IMR-90 (cell line): ENCODE measurements at regions not wholly inside any gene's neighbourhood (a gene's known extent, or its start where the extent isn't known, plus 50 kb on each side); places are given as distances from the start of the nearest gene placed in this dataset.

ENCODE experiments used
- ATAC-seq: fragments of 200-7000 bp; cut with Tn5 transposase; 2 replicates; pipeline ENCODE4 v1.9.1; 2020; ENCODE audit warnings: low read depth, mild to moderate bottlenecking, moderate library complexity
- BruUV-seq: library from RNA; stranded (reverse); fragments of 400-500 nt; replicated peaks from 2 replicates; lab custom pipeline; 2021; lab: Mats Ljungman, UMichigan
- CTCF ChIA-PET: fragments of 300-600 bp; formaldehyde crosslinking; extraction: SDS; loops from one replicate; lab custom pipeline; 2021; ENCODE audit warnings: antibody characterized with exemption; lab: Yijun Ruan, JAX
- POLR2A ChIA-PET: fragments of 300-600 bp; sonication (Branson Sonifier 250); formaldehyde crosslinking; loops from one replicate; lab custom pipeline; 2022; ENCODE audit warnings: antibody characterized with exemption; ENCODE audit not compliant: unreplicated experiment; lab: Charles Lee
- DNase-seq: peaks from one replicate; pipeline ENCODE4 v3.0.0; 2013
- H2AFZ ChIP-seq: replicated peaks from 2 replicates; pipeline ENCODE3; 2013; ENCODE audit warnings: low read length, mild to moderate bottlenecking; ENCODE audit not compliant: poor library complexity
- H2AK5ac ChIP-seq: 2 replicates; pipeline ENCODE4 v1.6.1; 2013; ENCODE audit warnings: low read depth, low read length, inconsistent platforms
- H2AK9ac ChIP-seq: replicated peaks from 2 replicates; pipeline ENCODE3; 2013; ENCODE audit warnings: mild to moderate bottlenecking, low read depth, low read length, moderate library complexity; ENCODE audit not compliant: poor library complexity
- H2BK120ac ChIP-seq: 2 replicates; pipeline ENCODE4 v1.6.1; 2013; ENCODE audit warnings: low read depth, low read length, inconsistent platforms
- H2BK15ac ChIP-seq: 3 replicates; pipeline ENCODE4 v1.6.1; 2013; ENCODE audit warnings: low read depth, low read length, inconsistent platforms
- H2BK20ac ChIP-seq: 2 replicates; pipeline ENCODE4 v1.6.1; 2013; ENCODE audit warnings: low read depth, mild to moderate bottlenecking, inconsistent platforms, low read length, moderate library complexity
- H2BK5ac ChIP-seq: 2 replicates; pipeline ENCODE4 v1.6.1; 2013; ENCODE audit warnings: mild to moderate bottlenecking, low read depth, low read length, inconsistent platforms; ENCODE audit not compliant: poor library complexity, severe bottlenecking
- H3K14ac ChIP-seq: replicated peaks from 2 replicates; pipeline ENCODE4 v1.6.1; 2013; ENCODE audit warnings: low read depth, low read length, inconsistent platforms
- H3K18ac ChIP-seq: 2 replicates; pipeline ENCODE4 v1.6.1; 2013; ENCODE audit warnings: low read depth, low read length, control low read depth
- H3K23ac ChIP-seq: 2 replicates; pipeline ENCODE4 v1.6.1; 2013; ENCODE audit warnings: low read depth, low read length, inconsistent platforms
- H3K27ac ChIP-seq: 2 replicates; pipeline ENCODE4 v1.5.1; 2013; ENCODE audit warnings: mild to moderate bottlenecking, control low read depth, low read length; ENCODE audit not compliant: insufficient read depth
- H3K27me3 ChIP-seq: 2 replicates; pipeline ENCODE4 v1.6.1; 2013; ENCODE audit warnings: low read length; ENCODE audit not compliant: control insufficient read depth, insufficient read depth
- H3K36me3 ChIP-seq: 2 replicates; pipeline ENCODE4 v1.6.1; 2013; ENCODE audit warnings: low read length, mixed read lengths; ENCODE audit not compliant: control insufficient read depth, insufficient read depth
- H3K4ac ChIP-seq: 2 replicates; pipeline ENCODE4 v1.6.1; 2013; ENCODE audit warnings: low read depth, low read length, inconsistent platforms
- H3K4me1 ChIP-seq: 2 replicates; pipeline ENCODE4 v1.6.1; 2013; ENCODE audit warnings: low read length, mixed read lengths; ENCODE audit not compliant: control insufficient read depth, insufficient read depth
- H3K4me2 ChIP-seq: 2 replicates; pipeline ENCODE4 v1.6.1; 2013; ENCODE audit warnings: low read depth, mild to moderate bottlenecking, control low read depth, low read length, moderate library complexity
- H3K4me3 ChIP-seq: 2 replicates; pipeline ENCODE4 v1.5.1; 2013; ENCODE audit warnings: low read depth, mild to moderate bottlenecking, control low read depth, low read length, moderate library complexity; ENCODE audit not compliant: insufficient read depth
- H3K56ac ChIP-seq: 2 replicates; pipeline ENCODE4 v1.6.1; 2013; ENCODE audit warnings: low read length, inconsistent platforms; ENCODE audit not compliant: insufficient read depth; ENCODE audit errors: extremely low read depth
- H3K79me1 ChIP-seq, 2 experiments: 2 replicates each; pipeline ENCODE4 v1.6.1; 2013; ENCODE audit warnings: low read length in 2 of 2, inconsistent platforms in 1 of 2, low read depth in 1 of 2
- H3K9ac ChIP-seq: 2 replicates; pipeline ENCODE4 v1.6.1; 2013; ENCODE audit warnings: low read depth, low read length, control low read depth
- H3K9me1 ChIP-seq: 2 replicates; pipeline ENCODE4 v1.6.1; 2013; ENCODE audit warnings: low read length, inconsistent platforms; ENCODE audit not compliant: insufficient read depth
- H3K9me3 ChIP-seq: 2 replicates; pipeline ENCODE4 v1.6.1; 2013; ENCODE audit warnings: low read length; ENCODE audit not compliant: control insufficient read depth, insufficient read depth
- H4K20me1 ChIP-seq: 2 replicates; pipeline ENCODE4 v1.6.1; 2013; ENCODE audit warnings: low read length, inconsistent platforms; ENCODE audit not compliant: insufficient read depth
- H4K5ac ChIP-seq: 2 replicates; pipeline ENCODE4 v1.6.1; 2013; ENCODE audit warnings: mild to moderate bottlenecking, low read depth, low read length, control low read depth
- H4K8ac ChIP-seq, 2 experiments: 2 replicates each; pipeline ENCODE4 v1.6.1; 2013; ENCODE audit warnings: low read depth in 2 of 2, low read length in 2 of 2, control low read depth in 1 of 2, inconsistent platforms in 1 of 2
- H4K91ac ChIP-seq: 2 replicates; pipeline ENCODE4 v1.6.1; 2013; ENCODE audit warnings: low read depth, low read length, inconsistent platforms; ENCODE audit not compliant: insufficient read depth
- CTCF ChIP-seq: conservative IDR thresholded peaks from 2 replicates; pipeline ENCODE4 v1.5.1; 2012; ENCODE audit warnings: mild to moderate bottlenecking, low read depth, low read length, improper control_type of control experiment
- MAFK ChIP-seq: IDR thresholded peaks from 2 replicates; pipeline ENCODE4 v1.6.1; 2012; ENCODE audit warnings: low read depth, low read length, improper control_type of control experiment
- WGBS, 2 experiments: methylation state at CpG; one replicate each; pipeline versions ENCODE4 v1.1.5 to v1.1.7; 2013; ENCODE audit warnings: missing lambda C conversion rate in 2 of 2; ENCODE audit not compliant: insufficient read length in 1 of 2; ENCODE audit errors: extremely low coverage in 2 of 2; 5-methylcytosine and 5-hydroxymethylcytosine counted together
- dilution Hi-C: fragments of 300-500 bp; cut with HindIII; formaldehyde crosslinking; loops from one replicate; pipeline ENCODE4 v1.14.3; 2018; ENCODE audit warnings: low sequenced_read_pairs; ENCODE audit not compliant: unreplicated experiment
- in situ Hi-C: fragments of 300-500 bp; cut with MboI; formaldehyde crosslinking; loops from 3 replicates; pipeline ENCODE4 v1.14.3; 2019; ENCODE audit warnings: low sequenced_read_pairs, inconsistent platforms, mixed read lengths
- intact Hi-C: fragments of 100-400 bp; cut with micrococcal nuclease; formaldehyde crosslinking; loops from 2 replicates; pipeline ENCODE4 v1.10.0; 2022

GRCh38 chr5:14057289-14057688 is 85.9 kb upstream of the TRIO start:
- intact Hi-C loops (no loop called here), dilution Hi-C loops (no loop called here), in situ Hi-C loops (no loop called here)
- Histone ChIP-seq H3K9ac (peak overlapping the region; percentile 49; the same call in 1 of the 2 replicates), H2BK120ac (peak overlapping the region; percentile 90), H3K4me3 (no peak overlapping the region), H3K18ac (peak overlapping the region; percentile 97), H2BK20ac (peak overlapping the region; percentile 98), H3K4ac (peak overlapping the region; percentile 90), H3K79me1 (peaks cover 14 to 47% of the 10 kb centered on the region in 2 experiments; a peak in 3 of 4 replicates), H2AK9ac (peak overlapping the region; percentile 43), H3K14ac (peak overlapping the region; percentile 89), H3K23ac (peak overlapping the region; percentile 58), H4K91ac (peak overlapping the region; percentile 92), H3K27me3 (no peaks in the 10 kb centered on the region), H3K56ac (peak overlapping the region; percentile 54; the same call in 1 of the 2 replicates), H2BK15ac (peak overlapping the region; percentile 71), H2BK5ac (peak overlapping the region; percentile 46), H3K9me1 (peaks cover 16% of the 10 kb centered on the region), H3K27ac (peak overlapping the region; percentile 76; the same call in 1 of the 2 replicates), H3K9me3 (no peaks in the 10 kb centered on the region), H4K20me1 (no peaks in the 10 kb centered on the region), H3K4me2 (no peak overlapping the region), H2AFZ (no peak overlapping the region), H3K36me3 (no peaks in the 10 kb centered on the region), H4K8ac (peak overlapping the region; percentile 37 to 87), H2AK5ac (peak overlapping the region; percentile 99), H3K4me1 (peaks cover 26% of the 10 kb centered on the region), H4K5ac (peak overlapping the region; percentile 97)
- 0 out of 2 replicates have a peak, but pooled peaks have one; percentile 28 for TF ChIP-seq MAFK
- TF ChIP-seq CTCF, result no peak
- DNase-seq, result no peak
- CTCF ChIA-PET, result no interaction called here
- no TSS peak for BruUV-seq
- WGBS, 2 experiments, result 67% methylated on average over 6 of the region's 7 CpGs; no CpG with 5 or more reads in 1 of the 2 experiments
- POLR2A ChIA-PET, result interaction anchor here (0.6 kb wide), 1 partner anchor 88 kb away, joined by 5 read pairs; no protein-coding TSS in a partner anchor
- no peak for ATAC-seq
